SKM-1 treated with dmso at 0.1 percent for 144 hours (cell line): ENCODE measurements at regions not wholly inside any gene's neighbourhood (a gene's known extent, or its start where the extent isn't known, plus 50 kb on each side); places are given as distances from the start of the nearest gene placed in this dataset.

ENCODE experiments used
- DNase-seq: peaks from one replicate; lab custom pipeline; 2025; ENCODE audit not compliant: unreplicated experiment; lab: John Stamatoyannopoulos, UW

DNA sequence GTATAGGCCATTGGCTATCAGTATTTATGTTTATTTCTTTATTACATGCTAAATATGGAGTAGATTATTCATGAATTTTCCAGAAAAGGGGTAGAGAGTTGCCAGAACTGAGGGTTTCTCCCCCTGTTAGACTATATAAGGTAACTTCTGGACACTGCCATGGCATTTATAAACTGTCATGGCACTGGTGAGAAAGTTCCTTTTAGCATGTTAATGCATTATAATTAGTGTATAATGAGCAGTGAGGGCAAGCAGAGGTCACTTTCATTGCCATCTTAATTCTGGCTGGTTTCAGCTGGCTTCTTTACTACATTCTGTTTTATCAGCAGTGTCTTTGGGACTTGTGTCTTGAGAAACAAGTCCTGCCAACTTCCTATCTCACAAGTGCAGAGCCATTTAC lies 220.0 kb upstream of the CNR1 start:
- DNase-seq = no peak

DNA sequence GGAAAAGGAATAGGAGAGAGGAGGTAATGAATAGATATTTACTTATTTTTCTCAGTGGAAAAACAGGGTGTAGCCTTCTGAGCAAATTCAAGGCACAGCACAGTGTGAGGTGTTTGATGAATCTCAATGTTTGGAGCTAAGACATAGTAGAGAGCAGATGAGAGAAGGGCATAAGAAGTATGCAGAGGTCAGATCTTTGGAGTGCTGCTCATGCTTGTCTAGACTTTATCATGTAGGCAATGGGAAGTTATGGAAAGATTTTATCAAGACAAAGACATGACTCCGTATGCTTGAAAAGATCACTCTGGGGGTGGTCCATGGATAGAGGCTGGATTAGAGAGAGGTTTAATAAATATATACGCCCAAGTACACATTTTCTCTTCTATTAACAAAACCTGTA lies 217.0 kb upstream of the CNR1 start:
- DNase-seq = no peak

DNA sequence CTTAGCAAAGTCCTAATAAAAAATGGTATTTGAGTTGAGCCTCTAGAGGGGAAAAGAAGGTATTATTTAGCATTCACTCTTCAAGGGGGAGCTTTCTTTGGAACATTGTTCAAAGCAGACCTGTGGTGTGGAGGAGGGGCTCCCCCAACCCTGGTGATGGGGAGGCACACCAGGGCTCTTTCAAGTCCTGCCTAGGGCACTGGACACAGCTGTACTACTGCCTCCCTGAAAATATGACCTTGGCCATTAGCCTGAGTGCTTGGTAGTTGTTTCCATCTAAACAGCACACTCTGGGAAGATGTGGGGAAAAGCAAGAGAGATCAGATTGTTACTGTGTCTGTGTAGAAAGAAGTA lies 215.1 kb upstream of the CNR1 start:
- DNase-seq = no peak

DNA sequence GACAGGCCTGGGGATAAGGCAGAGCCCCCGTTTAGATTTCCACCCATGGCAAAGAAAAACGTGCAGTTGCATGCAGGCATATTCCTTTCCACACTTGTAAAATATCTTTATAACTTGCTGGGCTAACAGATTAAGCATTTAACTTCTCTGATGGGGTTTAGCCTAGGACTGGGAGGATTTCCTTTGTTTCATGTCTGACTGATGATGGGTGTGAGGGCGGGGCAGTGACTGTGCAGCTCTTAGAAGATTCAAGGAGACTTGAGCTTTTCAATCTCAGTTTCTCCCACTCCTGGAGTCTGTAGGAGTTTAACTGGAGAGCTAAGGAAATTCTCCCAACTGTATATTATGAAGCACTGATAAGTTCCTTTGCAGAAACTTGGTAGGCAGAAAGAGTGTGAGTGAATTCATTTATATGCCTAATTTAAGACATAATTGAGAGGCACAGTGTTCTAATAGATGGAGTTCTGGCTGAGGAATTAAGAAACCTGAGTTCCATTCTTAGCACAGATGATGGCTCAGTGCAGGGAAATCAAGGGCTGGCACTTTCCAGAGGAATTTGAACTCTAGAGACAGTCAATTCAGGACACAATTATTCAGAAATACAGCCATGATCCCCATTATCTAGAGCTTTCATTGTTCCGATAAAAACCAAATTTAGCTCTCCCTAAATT lies 214.6 kb upstream of the CNR1 start:
- DNase-seq = no peak

DNA sequence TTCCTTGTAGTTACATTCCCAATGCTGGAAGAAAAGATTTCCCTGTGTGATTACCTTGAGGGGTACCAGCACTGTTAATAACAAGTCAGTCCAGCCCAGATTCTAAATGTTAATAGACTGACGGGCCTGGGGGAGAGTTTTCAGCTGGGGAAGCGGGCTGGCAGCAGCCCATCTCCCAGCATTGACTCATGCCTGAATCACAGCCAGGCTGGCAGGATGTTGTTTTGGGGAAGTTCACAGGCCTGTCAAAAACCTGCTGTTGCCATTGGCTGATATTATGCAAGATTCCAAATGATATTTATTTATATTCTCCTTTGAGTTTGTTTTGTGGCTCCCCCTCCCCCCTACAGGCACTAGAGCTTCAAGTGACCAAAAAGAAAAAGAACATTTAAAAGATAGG lies 213.9 kb upstream of the CNR1 start:
- DNase-seq = peak; percentile 5

DNA sequence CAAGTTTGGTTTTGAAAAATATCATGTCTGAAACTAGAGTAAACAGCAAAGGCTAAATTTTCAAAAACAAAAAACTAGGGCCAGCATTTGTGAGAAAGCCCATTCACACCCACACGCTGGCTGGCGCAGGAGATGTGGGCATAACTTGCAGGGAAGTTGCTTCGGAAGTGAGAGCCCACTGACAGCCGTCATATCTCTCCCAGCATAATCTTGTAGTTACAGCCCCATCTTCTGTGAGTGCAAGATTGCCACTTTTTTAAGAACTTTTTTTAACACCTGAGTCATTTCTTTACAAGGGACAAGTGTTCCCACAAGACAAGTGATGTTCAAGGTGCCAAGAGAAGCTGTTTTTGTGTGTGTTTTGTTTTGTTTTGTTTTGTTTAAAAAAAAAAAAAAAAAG lies 212.5 kb upstream of the CNR1 start:
- no peak for DNase-seq

DNA sequence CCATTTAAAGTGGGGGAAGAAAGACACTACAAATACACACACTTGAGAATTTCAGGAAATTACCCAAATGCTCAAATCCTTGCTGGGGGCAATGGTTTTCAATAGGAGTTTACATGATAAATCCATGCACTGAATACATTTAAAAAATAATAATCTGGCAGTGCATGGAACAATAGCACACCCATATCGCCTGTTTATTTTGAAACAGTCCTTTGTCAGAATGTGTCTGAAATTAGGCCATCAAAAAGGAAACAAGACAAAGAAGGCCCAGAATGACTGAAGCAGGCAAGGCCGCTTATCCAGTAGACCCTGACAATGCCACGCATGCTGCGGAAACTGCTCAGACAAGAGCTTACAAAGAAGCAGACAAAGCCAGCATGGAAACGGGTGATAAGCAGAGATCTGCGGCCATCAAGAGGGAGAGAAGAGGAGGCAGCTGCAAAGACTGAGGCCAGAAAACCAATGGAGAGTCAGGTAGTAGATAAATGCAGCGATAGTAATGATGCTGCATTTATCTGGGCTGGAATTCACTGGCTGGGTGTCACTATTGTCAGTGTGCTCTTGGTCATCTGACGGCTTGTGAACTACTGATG lies 211.9 kb upstream of the CNR1 start:
- no peak for DNase-seq

DNA sequence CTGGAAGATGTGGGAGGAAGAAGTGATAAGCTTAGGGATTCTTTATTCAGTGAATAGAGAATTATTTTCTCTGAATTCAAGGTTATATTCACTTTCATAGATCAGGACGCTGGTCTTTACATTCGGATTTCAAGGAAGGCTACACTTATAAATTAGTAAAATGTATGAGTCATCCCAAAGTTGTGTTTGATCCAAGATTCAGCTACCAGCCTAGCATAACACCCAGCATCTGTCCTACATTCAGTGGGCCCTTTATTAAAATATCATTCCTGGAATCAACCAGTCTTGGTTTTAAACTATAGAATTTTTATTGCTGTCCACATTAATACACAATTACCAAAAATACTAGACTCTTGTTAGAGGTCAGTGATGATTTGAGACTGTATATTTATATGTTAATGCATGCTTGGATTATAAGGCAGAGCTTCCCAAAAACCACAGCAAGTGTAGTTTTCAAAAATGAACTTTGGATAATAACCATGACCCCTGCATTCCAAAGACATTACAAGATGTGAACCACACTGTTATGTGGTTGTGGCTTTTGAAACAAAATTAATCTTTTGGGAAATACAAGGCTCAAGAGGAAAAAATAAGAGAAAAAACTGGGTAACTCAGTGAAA lies 210.7 kb upstream of the CNR1 start:
- DNase-seq = no peak

DNA sequence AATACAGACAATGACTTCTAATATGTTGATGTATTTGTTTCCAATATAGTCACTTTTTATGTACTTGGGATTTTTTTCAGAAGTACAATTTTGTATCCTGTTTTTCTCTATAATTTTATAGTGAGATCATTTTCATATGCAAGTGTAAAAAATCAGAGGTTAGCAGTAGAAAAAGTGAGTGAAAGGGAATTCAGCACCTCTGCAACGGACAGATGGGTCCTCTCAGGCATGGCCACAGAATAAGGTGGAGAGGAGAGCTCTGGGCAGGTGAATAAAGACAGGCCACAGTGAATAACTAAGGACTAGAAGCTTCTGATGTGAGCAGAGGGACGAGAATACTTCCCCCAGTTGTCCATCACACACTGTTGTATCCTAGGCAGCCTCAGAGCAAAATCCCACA lies 210.1 kb upstream of the CNR1 start:
- DNase-seq = no peak

DNA sequence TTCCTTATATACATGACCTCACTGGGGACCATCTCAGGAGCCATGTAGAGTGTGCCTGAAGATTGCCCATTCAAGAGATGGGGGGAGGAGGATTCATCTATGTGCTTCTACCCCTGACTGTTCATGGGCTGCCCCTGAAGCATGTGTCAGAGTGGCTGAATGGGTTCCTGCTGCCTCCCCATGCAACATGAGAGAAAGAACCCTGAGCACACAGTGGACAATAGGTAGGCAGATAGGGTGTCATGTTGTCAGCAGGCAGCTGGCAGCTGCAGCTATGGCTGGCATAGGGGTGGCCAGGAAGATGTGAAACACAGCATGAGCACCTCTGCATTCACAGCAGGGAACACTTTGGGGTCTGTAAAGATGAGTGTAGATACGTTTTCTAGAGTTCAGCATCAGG lies 208.4 kb upstream of the CNR1 start:
- DNase-seq = no peak

DNA sequence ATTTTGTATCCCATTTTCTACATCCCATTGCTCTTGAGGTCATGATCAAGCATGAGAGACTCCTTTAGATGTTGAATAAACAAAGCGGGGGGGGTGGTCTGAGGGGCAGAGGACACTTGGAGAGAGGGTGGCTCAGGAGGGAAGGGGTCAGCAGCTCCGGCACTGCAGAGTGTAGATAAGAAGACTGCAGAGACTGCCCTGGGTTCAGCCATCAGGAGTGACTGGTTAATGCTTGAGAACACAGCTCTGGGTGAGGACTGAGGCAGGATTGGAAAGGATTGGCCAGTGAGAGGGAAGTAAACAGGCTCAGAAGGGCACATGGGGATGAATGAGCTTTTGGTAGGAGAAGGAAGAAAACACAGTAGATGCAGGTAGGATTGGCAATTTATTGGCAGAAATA lies 205.3 kb upstream of the CNR1 start:
- no peak for DNase-seq

DNA sequence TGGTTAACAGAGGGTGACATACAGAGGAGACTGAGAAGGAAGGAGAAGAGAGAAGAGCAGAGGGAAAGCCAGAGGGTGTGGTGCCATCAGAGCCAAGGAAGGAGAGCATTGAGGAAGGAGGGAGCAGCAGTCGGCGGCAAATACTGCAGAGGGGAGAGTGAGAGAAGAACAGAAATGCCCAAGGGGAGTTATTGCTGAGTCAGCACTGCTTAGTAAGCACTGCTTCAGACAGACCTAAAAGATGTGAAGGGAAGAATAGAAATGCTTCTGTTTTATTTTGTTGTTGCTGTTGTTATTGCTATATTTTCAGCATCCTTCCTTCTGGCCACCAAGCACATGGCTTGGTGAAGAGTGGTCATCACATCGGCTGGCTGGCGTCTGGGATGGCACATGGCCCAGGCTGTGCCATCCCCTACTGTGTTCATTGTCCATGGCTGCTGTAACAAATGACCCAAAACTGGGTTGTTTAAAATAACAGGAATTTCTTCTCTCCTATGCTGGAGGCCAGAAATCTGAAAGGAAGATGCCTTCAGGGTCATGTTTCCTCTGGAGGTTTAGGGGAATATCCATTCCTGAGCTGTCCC lies 204.1 kb upstream of the CNR1 start:
- no peak for DNase-seq

DNA sequence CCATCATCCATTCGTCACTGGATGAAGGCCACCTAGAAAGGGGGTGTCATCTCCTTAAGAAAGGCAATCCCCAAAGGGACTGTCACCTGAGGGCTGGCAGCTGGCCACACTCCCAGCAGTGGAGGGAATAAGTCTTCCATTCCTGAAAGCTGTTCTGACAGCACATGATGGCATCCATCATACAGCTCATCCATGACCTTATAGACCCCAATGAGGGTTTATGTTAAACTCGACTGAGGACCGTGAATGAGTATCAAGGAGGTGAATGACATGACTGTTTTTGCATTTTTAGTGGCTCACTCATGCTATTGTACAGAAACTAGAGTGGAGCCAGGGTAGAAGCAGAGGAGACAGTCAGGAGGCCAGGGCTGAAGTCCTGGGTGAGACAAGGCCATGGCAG lies 203.1 kb upstream of the CNR1 start:
- no peak for DNase-seq

DNA sequence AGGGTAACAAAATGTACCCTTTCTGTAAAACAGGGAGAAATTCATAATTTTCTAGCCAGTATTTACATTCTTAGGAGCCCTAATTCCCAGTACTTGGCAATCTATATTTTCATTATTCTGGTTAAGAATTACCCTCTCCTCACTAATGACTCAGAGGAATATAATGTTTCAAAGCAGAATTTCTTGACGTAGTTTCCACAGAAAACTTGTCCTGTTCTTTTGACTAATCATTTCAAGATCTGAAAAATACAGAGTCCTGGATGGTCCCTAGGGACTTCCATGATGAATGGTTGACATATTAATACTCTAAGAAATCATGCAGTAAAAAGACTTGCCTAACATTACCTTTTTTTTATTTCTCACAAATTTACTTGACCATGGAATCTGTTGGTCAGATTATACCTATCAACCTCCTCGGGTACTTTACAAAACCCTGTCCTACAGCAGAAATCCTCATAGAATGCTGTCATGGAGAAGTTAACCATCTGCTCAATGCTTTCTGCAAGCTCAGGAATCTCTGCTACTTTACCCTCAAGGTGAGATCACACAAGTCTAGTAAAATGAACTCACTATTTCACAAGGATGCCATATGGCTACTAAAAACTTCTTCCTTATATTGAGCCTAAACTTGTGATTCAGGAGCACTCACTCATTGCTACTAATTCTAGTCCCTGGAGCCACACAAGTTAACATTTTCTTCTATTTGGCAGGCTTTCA lies 202.1 kb upstream of the CNR1 start:
- no peak for DNase-seq

DNA sequence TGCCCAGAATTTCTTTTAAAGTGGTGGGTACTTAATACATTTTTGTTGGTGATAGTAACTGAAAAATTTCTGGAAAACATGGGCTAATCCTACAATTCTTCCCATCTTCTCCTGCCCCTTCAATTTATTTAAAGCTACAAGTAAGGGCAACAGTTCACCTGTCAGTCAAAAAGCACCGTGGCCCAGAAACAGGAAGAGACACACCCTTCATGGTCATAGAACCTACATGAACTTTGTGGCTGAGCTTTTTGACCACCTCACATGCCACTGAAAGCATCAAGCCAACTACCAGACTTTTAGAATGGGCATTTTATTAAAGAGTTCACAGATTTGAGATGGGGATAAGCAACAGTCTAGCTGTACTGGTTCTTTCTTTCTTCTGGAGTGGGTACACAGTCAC lies 201.1 kb upstream of the CNR1 start:
- no peak for DNase-seq

DNA sequence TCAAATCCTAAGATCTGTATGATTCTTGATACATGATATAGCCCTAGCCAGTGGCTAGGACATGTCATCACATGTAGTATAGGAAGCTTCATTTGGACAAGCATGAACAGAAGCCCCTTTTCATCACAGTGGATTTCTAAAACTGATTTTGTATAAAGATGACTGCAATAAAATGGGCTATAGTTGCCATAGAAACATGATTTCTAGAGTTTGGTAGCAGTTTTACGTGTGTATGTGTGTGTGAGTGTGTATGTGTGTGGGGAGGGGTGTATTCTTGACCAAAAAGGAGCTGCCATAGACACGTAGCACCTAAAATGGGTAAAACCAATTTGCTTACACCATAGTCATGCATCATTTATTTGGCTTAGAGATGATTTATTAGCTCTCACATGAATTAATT lies 200.5 kb upstream of the CNR1 start:
- no peak for DNase-seq

DNA sequence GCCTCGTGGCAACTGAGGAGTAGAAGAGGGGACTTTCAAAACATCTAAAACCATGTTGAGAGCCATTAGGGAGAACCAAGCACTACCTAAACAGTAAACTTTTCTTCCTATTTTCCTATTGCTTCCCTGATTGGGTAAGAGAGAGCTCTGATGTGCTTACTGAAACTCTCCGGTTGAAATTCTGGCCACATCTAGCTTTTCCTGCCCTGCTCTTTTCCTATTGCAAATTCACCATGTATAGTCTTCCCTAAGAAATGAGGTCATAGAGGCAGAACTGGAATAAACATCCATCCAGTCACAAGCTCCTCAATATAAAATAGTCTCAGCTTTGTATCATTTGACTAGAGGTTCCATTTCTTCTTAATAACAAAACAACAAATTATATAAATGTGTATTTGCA lies 199.5 kb upstream of the CNR1 start:
- no peak for DNase-seq

DNA sequence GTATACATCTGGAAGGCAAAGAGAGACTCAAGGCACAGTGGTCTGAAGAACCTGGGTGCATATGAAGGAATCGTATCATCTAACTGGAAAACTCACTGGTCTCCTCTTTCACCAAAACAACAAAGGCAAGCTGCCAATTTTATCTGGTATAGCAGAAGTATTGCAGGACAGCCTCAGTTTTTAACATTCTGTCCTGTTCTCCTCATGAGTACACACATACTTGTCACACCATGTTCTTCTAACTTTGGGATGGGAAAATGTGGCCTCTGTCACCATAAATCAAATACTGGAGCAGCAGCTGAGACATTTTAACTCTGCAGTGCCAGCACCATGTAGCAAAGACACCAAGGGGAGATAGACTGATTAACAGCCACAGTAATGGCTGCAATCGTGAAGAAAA lies 199.1 kb upstream of the CNR1 start:
- no peak for DNase-seq

DNA sequence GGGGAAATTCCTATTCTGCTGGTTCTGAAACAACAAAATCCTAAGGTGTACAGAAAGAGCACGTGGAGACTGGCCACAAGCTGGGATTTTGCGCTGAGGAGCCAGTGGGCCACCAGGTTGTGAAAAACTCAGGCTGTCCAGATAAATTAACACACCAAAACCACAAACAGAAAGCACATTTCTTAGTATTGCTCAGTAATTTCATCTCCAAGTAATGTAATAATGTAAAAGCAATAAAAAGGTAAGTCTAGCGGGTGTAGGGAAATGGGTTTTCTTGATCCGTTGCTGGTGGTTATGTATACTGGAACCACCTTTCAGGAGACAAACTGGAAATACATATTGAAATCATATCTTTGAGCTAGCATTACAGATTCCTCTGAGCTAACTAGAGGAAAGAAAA lies 195.6 kb upstream of the CNR1 start:
- no peak for DNase-seq

DNA sequence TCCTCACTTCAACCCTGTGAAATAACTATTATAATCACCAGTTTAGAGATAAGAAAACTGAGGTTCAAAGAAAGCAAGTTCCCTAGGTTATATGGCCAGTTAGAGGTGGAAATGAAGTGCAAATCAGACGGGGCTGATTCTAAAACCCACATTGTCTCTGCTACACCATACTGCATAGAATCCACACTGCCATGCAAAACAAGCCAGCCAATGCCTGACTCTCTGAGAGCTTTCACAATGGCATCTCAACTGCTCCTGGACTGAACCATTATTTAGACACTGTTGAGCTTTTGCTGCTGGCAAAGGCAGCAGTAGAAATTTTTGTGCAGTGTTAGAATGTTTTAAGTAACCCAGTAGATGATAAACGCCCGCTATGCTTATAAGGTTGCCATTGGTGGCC lies 195.2 kb upstream of the CNR1 start:
- no peak for DNase-seq

DNA sequence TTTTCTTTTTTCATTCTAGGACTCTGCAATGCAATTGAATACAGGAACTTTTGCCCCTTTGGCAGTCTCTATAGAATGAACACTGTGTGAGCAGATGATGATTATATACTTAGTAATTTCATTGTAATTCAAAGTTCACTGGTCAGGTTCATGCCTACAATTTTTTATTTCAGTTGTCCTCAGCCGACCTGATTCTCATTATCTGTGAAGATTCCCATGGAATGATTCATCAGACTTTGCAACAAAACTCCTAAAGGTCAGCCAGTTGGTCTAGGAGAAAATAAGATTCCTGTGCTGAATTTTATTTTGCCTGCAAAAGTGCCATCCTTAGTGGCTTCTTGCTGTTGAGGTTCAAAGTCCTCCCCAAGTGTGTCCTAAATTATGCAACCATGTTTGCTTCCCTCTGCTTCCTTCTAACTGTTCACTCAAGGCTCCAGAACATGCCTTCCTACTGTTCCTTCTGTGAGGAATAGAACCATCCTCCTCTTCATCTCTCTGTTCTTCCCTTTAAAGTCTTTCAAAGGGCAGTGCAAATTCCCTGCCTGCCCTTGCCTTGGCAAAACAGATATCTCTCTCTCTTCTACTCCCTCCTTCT lies 194.2 kb upstream of the CNR1 start:
- DNase-seq = no peak
